HS-5 (cell line): ENCODE measurements at regions not wholly inside any gene's neighbourhood (a gene's known extent, or its start where the extent isn't known, plus 50 kb on each side); places are given as distances from the start of the nearest gene placed in this dataset.

ENCODE experiments used
- DNase-seq: peaks from one replicate; pipeline ENCODE4 v3.0.0-alpha.2; 2012; ENCODE audit warnings: low read depth

GRCh38 chr1:17932164-17932563 lies 175.4 kb upstream of the IGSF21 start:
- DNase-seq = no peak

GRCh38 chr1:17933501-17933900 lies 174.1 kb upstream of the IGSF21 start:
- DNase-seq = no peak

GRCh38 chr1:17933971-17934370 lies 173.6 kb upstream of the IGSF21 start:
- no peak for DNase-seq

GRCh38 chr1:17935230-17935629 lies 172.4 kb upstream of the IGSF21 start:
- no peak for DNase-seq

GRCh38 chr1:17941431-17942189 lies 166.0 kb upstream of the IGSF21 start:
- no peak for DNase-seq

- no peak for DNase-seq
Observed at GRCh38 chr1:17943506-17943905, 164.1 kb upstream of the IGSF21 start.

GRCh38 chr1:17944646-17945045 lies 163.0 kb upstream of the IGSF21 start:
- DNase-seq = no peak

GRCh38 chr1:17946434-17946833 lies 161.2 kb upstream of the IGSF21 start:
- no peak for DNase-seq

GRCh38 chr1:17948594-17948993 lies 159.0 kb upstream of the IGSF21 start:
- no peak for DNase-seq

- no peak for DNase-seq
Observed at GRCh38 chr1:17949511-17949910, 158.1 kb upstream of the IGSF21 start.

GRCh38 chr1:17950728-17951127 lies 156.9 kb upstream of the IGSF21 start:
- no peak for DNase-seq

- DNase-seq = no peak
Observed at GRCh38 chr1:17952506-17952905, 155.1 kb upstream of the IGSF21 start.

- DNase-seq = no peak
Observed at GRCh38 chr1:17953921-17954320, 153.7 kb upstream of the IGSF21 start.

GRCh38 chr1:17955302-17956285 lies 152.0 kb upstream of the IGSF21 start:
- no peak for DNase-seq

GRCh38 chr1:17957588-17958267 lies 149.9 kb upstream of the IGSF21 start:
- DNase-seq = no peak

- DNase-seq = no peak
Observed at GRCh38 chr1:17958704-17959103, 148.9 kb upstream of the IGSF21 start.

- no peak for DNase-seq
Observed at GRCh38 chr1:17963513-17963912, 144.1 kb upstream of the IGSF21 start.

- DNase-seq = no peak
Observed at GRCh38 chr1:17965515-17966100, 142.0 kb upstream of the IGSF21 start.

- no peak for DNase-seq
Observed at GRCh38 chr1:17966341-17966740, 141.3 kb upstream of the IGSF21 start.

GRCh38 chr1:17967623-17968255 lies 139.9 kb upstream of the IGSF21 start:
- no peak for DNase-seq

- DNase-seq = no peak
Observed at GRCh38 chr1:17970757-17971156, 136.8 kb upstream of the IGSF21 start.

GRCh38 chr1:17973694-17974093 lies 133.9 kb upstream of the IGSF21 start:
- DNase-seq = no peak
